NCI-H1417 (cell line): ENCODE measurements at regions not wholly inside any gene's neighbourhood (a gene's known extent, or its start where the extent isn't known, plus 50 kb on each side); places are given as distances from the start of the nearest gene placed in this dataset.

Source experiments
- DNase-seq, 3 experiments: peaks; one replicate each; lab custom pipeline; 2025; lab: John Stamatoyannopoulos, UW

DNA sequence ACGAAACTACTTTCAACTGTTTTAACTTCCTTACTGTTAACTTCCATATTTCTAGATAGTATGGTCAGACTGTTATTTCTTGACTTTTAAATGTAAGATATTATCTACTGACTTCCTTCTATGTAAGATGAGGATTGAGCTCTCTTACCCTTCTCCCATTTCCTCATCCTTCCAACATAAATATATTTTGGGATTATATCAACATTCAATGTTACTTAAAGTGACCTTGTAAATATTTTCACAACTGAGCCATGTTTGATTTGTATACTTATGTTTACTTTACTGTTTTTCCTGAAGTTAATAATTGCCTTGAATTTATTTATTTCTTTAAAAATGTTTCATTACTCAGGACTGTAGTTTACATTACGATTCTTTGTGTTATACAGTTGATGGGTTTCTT, 148.7 kb downstream of the ZIC5 start:
- no peak for DNase-seq

DNA sequence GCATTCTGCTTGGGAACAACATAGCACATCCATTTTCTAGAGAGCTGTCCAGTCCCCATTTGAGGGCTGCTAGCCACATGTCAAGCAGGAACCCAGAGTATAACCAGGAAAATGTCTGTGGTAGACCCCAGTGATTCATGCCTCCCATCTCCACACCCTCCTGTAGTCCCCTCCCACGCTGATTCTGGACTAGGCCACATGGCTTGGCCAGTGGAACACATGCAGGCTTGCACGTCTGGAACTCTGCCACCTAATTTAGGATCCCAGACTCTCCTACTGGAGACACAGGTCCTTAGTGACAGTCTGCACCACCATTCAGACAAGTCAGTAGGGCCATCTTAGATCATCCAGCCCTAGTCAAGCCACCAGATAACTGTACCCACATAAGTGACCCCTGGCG, 149.8 kb downstream of the ZIC5 start:
- no peak for DNase-seq

DNA sequence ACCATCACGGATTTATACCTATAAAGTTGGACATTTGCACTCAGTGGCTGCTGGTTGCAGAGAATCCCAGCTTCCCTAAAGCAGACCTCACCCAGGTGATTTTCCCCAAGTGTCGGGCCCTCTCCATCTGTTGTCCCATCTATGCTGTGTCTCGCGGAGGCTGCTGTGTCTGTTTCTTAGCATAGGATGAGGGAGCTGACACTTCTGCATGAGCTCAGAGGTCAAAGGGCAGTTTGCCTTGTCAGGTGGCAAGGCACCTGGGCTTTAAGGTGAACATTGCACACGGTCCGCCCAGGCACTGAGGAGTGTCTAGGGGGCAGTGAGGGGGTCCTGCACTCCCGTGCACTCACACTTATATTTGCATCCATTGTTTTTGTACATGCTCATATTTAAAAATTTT, 151.6 kb downstream of the ZIC5 start:
- DNase-seq: no peak

DNA sequence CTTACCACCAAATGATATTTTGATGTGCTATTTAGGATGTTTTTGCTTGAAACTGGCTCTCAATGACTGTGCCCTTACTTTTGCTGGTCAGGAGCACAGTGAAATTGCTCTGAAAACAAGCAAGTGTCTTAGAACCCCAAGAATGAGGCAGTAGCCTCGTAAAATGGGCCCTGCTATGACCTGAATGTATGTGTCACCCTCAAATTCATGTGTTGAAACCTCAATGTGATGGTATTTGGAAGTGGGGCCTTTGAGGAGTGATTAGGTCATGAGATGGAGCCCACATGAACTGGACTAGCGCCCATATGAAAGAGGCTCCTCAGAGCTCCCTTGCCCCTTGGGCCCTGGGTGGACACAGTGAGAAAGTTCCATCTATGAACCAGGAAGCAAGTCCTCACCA, 155.2 kb downstream of the ZIC5 start:
- no peak for DNase-seq

DNA sequence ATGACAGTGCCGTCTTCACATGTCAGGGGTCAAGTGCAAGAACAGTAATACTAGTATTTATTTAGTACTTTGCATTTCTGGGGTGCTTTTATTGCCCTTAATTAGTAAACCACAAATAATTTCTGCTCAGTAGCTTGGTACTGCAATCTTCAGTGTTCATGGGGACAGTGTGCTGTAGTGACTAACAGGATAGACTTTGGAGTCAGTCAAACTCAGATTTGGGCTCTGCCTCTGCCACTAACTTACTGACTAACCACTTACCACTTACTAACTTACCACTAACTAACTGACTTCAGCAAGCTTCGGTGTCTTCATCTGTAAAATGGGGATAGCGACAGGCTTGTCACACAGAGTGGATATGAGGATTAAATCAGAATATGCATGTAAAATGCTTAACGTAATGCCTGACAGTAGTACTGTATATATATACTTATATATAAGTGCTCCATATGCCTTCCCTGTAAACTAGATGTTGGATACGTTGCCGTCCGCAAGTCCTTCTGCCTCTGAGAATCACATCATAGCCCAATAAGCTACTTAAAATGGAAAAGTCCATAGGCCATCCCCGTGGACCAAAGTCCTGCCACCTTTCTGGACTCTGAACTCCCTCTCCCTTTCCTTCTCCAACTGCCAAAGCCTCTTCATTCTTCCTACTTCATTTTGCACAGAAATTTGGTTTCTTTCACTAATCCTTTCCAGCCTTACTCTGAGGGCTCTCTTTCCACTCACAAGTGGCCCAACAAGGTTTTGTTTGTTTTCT, 158.1 kb downstream of the ZIC5 start:
- no peak for DNase-seq

DNA sequence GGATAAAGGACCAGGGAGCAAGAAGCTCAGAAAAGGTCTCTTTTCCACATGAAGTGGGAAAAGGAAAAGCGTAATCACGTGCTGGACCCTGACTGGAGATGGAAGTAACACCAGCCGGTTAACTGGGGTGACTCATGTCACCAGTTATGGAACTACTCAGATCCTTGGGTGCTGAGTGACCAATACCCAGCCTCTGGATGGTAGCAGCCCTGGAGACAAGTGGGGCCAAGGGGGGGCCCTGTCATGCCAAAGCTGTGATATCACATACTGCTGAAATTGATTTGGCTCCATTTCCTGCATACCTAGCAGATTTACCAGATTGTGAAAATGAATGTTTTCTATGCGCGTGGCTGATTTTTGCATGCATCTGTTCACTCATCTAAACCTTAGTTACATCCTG, 158.9 kb downstream of the ZIC5 start:
- no peak for DNase-seq

DNA sequence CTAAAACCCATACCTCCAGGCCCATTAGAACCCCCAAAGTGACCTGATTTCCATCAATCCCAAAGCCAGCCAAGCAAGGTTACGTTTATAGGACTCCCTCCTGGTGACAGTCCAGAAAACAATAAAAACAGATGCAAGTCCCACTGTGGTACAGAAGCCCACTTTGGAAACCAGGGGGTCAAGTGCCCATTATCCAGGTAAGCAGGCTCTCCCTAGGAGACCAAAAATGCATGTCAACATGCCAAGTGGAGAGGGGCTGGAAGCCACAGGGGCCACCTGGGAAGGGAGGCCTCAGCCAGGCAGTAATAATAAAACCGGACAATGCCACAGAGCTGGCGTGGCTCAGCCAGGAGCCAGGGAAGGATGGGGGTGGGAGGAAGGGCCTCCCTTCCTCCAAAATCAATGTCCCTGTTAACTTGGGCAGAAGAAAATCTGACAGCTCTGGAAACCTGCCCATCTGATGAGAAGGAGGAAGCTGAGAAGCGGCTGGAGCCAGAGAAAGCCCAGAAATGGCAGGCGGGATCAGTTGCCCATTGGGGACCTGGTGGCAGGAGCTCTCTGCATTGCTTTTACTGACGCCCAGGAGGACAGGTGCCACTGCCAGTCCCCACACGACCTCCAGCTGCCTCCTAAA, 160.4 kb downstream of the ZIC5 start:
- peak in 1 of 3 experiments; percentile 52 for DNase-seq

DNA sequence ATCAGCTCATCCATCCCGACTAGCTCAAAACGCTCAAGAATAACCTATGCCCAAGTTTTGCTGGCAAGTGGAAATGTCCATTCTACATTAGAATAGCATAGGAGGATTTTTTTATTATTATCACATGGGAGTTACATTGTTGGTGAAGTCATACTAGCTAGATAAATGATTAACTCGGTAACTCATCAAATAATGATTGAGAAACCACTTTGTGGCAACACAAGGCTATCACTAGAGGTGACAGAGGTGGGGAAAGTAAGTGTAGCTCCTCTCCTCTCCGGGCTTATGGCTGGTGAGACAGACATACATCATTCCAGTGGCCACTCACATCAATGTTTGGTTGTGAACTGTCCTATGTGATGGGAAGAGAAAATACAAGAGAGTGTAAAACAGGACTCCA, 161.6 kb downstream of the ZIC5 start:
- no peak for DNase-seq

DNA sequence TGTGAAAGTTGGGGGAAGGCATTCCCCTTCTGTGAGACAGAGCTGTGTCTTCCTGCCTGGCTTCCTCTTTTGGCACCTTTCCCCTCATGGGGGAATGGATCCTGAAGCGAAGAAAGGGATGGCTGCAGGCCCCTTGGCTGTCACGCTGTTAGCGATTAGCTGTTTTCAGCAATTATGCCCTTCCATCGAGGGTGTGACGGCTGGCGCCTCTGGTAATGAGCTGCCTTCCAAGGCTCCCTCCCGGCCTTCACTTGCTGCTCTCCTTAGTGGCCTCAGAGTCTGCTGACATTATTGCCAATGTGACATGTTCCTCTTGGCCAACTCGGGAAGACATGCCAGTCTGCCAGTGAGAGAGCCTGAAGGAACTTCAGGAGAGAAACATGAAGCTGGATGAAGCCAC, 162.1 kb downstream of the ZIC5 start:
- no peak for DNase-seq

DNA sequence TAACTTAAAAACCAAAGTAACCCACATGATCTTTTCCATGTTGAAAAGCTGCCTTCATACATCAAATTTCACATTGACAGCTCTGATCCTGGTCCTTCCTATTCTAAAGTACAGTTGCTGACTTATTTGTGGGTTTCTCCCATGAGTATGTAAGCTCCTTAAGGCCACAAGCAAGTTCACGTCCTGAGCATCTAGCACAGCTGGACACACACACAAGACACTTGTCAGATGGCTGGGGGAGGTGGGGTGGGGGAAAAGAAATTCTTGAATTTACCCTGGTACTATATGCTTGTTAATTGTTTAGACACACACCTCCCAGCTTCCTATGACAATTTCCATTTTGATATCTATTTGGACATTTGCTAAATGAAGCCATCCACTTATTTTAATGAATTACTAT, 162.8 kb downstream of the ZIC5 start:
- DNase-seq: no peak

DNA sequence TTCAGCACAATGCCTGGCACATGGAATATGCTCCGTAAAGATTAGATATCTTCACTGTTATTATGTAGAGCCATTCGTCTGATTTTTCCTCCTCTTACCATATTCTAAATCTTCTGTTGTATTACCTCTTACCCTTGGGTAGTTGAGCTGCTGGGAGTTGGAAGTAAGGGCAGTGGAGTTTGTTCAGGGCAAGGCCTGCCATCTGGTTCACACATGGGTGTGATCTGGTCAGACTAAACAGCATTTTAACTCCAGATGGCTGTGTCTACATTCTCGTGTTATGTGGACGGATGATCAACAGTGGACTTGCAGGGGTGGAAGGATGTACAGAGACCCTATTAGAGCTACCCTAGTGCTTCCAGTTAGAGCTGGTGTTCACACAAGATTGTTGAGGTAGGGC, 164.9 kb downstream of the ZIC5 start:
- DNase-seq: no peak

DNA sequence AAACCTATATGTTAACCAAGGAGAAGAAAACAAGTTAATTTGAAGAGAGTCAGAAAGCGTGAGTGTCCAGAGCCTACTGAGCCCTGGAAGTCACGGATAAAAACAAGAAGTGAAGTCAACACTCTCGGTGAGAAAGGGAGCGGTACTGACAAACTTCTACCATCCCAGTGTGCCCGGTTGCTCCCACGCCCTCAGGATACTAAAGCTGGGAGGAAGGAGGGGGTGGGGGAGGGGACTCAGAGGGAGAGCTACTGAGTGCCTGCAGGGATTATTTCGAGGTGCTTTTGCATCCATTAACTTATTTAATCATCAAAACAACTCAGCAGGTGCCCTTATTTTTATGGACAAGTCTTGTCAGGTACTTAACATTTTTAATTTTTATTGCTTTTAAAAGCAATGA, 166.2 kb downstream of the ZIC5 start:
- DNase-seq: peak in 2 of 3 experiments; percentile 78 to 93

DNA sequence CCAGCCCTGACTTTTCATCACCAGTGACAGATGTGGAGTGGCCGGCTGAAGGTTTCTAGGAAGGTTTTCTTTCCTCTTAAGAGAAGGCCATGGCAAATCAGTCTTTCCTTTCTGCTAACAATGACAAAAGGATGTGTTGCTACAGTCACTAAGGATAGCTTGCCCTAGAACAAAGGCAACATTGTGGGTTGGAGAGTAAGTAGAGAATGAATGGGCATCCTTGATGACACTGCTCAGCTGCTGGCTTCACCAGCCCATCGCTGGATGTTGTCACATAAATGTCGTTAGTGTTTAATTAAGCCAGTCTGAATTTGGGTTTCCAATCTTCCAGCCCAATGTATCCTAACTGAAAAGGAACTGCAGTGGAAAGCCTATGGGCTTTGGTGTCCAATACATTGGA, 168.4 kb downstream of the ZIC5 start:
- DNase-seq: no peak

DNA sequence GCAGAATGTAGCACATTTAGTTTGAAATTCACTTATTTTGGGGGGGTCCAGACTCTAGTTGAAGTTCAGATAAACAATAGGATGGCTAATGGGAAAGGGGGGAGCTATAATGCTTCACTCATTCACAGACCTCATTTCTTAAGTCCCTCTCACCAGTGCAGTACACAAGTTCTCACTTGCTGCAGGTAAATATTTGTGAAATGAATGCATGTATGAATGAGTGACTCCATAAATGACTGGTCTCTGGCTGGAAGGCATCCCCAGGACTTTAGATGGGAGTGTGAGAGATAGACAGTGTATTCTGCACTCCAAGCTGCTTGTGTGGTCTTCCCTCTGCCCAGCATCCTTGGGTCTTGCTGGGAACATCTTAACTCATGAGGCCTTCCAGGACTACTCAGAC, 169.2 kb downstream of the ZIC5 start:
- no peak for DNase-seq

DNA sequence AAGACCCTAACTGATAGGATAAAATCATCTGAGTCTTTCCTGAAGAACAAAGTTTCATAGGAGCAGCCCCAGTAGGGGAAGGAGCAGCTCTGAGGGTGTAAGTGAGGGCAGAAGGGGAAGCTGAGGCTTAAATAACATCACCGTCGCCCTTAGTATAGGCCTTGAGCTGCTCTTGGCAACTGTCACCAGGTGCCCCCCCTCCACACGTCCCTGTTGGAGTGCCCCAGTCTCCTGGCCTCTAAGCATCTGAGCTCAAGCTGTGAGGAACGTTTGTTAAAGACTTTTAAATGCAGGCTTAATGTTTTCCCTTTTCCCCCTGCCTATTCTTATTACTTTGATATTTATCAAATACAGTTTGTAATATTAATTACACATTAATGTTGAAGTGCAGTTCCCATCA, 170.6 kb downstream of the ZIC5 start:
- peak; percentile 27 to 93 (median 79) for DNase-seq

DNA sequence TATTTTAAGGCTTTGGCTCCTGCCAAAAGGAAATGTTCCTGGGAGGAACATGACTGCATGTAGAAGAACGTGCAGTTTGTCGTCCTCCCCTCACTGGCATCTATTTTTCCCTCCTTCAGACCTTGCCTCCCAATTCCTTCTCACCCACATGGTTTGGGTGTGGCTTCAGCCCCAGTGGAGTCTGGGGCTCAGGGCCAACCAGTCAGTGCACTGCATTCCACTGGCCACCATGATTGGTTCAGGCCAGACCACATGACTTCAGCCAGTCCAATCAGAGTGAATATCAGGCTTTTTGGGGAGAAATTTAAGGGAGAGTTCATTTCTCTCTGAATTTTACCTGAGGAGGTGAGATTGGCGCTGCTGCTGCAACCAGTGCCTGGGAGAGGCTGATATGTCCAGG, 171.6 kb downstream of the ZIC5 start:
- DNase-seq: no peak

DNA sequence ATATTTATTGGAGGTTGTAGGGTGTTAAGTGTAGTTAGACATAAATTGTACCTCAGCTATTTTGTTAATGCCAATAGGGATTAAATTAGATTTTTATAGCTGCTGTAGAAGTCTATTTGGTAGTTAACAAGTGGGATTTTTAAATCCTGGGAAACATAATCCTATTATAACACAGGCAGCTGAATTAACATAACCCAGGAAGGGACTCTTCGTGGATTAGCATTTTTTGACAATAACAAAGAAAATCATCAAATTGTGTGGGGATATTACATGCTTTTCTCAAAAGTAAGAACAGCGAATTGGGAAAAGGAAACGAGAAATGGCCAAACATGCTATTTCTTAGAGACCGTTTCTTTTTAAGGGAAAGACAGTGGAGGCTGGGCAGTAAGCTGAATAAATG, 172.8 kb downstream of the ZIC5 start:
- no peak for DNase-seq

DNA sequence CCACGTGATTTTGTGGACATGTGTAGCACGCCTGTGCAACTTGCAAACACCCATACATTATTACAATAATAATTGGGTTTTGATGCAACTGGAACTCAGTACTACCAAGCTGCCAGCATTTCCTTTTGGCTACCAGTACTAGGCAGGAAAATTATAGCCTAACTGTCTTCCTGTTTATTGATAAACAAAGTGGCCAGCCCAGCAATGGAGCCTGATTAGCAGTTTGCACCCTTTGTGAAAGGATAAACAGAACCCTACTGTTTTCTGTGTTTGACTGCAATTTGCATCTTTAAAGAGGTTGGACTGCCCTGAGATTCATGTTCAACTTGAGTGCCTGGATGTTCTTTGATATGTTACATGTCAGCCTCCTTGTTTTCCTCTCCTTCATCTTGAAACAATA, 173.9 kb downstream of the ZIC5 start:
- DNase-seq: peak in 2 of 3 experiments; percentile 42 to 74

DNA sequence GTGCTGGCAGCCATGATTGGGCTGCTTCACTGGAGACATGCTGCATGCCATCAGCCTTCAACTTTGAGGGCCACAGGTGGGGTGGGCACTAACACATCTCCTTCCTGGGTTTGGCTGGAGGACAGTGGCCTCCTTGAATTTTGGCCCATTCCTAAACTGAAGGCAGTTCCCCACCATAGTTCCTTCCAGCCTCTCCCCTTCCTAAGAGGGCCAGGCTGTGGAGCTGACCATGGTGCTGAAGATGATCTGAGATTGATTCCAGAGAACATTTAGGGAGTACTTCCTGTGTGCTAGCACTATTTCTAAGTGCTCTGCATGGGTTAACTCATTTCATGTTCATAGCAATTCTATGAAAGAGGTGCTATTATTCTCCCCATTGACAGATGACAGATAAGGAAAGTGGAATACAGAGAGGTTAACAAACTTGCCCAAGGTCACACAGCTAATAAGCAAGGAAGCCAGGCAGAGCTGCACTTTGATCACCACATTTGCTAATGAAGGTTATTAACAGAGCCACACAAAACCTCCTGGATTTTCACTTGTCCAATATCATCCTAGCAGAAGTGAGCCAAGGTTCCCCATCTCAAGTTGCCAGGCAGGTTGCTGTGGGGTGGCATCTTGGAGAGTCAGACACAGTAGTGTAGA, 175.3 kb downstream of the ZIC5 start:
- no peak for DNase-seq

DNA sequence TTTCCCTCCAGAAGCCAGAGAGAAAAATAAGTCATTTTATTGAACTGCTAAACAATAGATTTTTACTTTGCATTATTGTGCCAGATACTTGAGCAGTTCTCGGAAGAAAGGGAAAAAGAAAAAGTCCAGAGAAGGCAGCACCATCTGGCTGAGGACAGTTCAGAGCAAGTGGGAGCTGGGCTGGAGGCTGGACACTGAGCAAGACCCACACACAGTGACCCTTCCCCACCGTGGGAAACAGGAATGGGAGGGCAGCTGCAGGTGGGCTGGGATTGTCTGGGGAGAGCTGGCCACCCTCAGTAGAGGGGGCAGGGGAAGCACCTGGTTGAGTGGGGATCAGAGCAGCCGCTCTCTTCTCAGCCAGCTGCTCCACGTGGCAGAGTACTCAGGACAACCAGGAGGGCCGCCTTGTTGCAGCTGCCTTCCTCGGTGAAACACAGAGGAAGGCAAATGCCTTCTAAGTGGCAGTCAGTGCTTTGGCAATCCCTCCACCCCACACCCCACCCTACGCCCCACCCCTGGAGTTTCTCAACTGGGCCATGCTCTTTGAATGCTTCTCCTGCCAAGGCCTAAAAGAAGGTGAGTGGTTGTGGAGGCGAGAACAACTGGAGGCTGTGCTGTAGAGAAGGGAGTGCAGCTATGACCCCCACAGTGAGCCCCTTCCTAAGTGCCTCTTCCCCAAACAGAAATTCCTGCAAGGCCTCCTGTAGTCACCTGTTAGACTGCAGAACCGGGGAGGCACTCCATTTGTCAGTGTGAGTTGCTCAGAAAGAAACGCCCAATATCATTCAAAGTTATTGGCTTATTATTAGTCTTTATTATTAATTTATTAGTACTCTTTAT, 179.3 kb downstream of the ZIC5 start:
- DNase-seq: no peak

DNA sequence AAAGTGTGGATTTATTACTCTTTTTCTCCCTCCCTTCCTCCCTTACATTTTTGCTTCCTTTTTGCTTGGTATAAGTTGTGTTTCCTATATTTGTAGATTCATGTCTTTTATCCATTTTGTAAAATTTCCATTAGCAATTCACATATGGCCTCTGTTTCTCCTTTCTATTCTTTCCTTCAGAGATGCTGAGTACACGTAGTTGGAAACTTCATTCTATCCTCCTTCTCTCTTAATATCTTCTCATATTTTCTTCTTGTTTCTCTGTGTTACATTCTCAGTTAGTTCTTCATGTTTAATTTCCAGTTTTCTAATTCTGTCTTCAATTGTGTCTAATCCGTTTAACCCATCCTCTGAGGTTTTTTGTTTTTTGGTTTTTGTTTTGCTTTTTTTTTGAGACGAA, 188.9 kb downstream of the ZIC5 start:
- DNase-seq: no peak

DNA sequence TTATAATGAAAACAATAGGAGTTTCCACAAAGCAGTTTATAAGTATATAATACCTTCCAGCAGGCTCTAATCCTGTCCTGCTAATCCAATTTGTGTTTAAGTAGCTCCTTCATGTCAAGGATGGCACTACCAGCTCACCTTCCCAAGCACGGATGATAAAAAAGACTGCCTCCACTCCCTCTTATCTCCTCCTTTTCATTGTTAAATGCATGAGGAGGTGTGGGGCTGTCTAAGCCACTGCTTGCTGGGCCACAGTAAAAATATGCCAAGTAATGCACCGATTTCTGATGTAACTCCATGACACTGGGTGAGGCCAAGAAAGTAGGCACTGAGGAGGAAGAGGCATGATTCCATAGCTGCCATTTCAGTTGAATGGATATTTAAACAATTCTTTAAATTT, 193.1 kb downstream of the ZIC5 start:
- DNase-seq: no peak

DNA sequence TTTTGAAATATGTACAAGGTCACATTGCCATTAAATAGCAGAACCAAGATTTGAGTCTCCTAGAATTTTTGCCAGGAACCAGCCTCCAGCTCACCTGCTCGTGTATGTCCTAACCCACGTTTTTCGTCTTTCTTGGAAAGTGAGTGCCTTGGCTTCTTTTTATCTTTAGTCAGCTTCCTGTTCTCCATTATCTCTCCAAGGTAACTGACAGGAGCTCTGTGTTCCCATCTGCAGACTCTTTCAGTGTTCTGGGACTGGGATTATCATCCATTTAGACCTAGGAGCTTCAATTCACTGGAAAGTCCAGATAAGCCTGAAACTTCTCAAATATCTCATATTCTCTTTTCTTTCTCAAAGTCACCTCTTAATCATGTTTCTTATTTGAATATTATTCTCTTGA, 193.7 kb downstream of the ZIC5 start:
- DNase-seq: no peak
